NCI-H510A treated with DMSO at 0.1 percent for 48 hours (cell line): ENCODE measurements at regions not wholly inside any gene's neighbourhood (a gene's known extent, or its start where the extent isn't known, plus 50 kb on each side); places are given as distances from the start of the nearest gene placed in this dataset.
"Not testable (repeated sequence)": the region's sequence is repeated elsewhere in the genome, so short reads cannot be mapped to it uniquely, and the experiment has no call there.

Source experiments
- DNase-seq: peaks from one replicate; lab custom pipeline; 2025; lab: John Stamatoyannopoulos, UW

DNA sequence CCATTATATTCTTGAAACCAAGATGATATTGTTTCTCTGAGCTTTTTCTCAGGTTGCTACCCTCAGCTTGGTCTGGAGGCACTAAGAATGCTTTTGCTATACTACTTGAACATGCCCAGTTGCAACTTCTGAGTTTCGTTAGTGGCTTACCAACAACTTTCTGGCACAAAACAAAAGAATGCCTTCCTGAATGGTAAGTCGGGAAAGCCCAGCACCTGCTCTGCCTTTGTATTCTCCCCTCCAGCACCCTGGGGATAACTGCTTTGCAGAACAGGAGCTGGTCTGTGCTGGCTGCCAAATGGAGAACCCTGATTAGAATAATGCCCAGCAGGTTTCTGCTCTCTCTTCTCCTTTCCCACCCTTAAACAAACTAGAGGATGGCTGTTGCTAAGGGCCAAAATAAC lies 149.3 kb downstream of the TGFB2 start:
- no peak for DNase-seq

DNA sequence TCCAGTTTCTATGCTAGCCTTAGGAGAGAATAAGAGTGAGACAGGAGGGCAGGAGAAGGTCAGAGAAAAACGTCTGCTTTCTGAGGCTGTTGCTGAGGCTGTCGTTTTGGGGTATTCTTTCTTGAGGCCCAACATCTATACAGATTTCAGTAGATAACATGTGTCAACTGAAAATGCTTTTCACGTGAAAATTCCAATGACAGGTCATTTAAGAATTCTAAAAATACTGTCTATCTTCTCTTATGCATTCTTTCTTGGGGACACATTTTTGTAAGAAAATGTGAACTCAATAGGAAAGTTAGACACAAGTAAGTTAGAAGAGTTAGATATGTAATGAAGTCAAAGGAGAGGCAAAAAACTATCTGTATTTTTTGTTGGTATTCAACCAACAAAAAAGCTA lies 150.8 kb downstream of the TGFB2 start:
- DNase-seq, result no peak

DNA sequence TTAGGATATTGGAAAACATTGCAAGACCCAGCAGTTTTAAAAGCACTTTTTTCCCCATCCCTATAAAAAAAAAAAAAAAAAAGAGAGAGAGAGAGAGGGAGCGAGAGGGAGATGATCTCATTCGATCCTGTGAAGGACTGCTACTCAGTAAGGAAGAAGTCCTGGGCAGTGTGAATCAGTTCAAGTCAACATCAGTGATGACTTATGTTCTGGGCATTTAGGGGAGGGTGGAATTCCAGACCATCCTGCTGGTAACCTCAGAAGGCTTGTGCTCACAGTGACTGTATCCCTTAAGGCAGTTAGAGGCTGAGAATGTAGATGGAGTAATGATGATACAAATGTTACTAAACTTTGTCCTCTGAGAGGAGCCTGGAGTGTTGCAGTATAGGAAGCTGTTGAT lies 151.4 kb downstream of the TGFB2 start:
- DNase-seq, result no peak

DNA sequence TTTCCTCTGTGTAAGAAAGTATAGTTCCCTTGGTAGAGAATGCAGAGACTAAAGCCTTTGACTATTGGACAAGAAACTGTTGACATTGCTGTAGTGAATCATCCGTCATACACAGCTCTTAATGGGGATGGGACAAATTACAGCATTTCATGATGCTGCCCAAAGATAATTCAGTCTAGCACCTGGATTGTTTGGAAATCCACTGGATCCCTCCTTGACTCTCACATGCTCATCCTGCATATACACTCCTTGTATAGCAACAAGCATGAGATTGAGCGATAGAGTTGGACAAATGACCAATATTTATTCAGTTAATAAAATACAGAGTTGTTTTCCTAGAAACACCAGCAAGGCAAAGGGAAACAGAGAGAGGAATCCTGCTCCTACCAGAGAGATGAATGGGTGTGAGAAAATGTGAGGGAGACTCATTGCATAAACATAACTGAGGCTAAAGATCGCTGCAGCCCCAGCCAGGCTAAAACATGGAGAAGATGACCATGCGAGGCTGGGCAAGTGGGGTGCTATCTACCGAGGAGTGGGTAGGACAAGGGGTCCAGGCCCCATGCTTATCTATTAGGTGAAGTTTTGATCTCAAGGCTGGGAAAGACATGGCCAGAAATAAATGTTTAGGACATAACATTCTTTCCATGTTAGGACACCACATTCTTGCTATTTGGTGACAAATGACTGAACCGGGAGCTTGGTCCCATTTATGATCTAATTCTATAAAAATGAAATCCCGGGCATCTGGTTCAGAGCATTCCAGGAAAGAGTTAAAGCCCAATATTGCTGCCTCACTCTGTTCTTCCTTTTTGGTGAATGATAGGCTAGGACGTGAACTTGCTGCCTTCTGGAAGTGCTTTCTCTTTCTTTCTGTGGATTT lies 153.2 kb downstream of the TGFB2 start:
- DNase-seq, result no peak

DNA sequence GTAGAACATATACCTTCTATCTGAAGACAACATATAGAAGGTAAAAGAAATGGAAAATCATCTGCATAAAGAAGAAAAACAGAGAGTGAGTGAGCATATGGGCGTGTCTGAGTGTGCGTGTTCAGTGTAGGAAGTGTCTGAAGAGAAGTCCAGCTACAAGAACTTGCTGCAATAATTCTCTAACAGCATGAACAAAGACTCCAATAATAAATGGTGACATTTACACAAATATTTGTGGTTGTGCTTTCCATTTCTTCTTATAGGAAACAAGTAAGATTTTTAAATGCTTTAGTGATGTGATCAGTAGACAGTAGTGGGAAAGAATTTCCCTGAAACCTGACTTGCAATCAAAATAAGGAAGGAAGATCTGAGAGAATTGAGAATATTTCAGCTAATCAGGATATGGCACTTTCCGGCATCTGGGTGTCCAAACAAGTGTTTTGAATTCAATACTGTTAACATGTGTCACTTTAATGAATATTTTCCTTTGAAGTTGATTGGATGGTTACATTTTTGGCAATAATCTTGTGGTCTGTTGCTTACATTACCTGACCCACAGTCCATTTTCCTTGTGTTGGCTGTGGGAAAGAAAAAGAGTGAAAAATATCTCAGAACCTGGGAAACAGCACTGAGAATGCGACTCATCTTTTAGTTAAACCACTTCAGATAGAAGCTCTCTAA lies 154.0 kb downstream of the TGFB2 start:
- no peak for DNase-seq

DNA sequence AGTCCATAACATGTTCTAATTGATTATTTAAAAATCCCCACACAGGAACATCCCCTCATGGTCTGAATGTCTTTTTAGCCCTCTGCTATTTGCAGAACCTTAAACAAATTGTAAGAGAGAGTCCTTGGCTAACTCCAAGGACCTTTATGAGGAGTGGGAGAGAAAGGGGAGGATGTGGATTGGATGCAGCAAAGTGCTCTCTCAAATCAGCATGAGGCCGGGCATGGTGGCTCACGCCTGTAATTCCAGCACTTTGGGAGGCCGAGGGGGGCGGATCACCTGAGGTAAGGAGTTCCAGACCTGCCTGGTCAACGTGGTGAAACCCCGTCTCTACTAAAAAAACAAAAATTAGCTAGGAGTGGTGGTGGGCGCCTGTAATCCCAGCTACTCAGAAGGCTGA lies 154.8 kb downstream of the TGFB2 start:
- DNase-seq, result no peak

DNA sequence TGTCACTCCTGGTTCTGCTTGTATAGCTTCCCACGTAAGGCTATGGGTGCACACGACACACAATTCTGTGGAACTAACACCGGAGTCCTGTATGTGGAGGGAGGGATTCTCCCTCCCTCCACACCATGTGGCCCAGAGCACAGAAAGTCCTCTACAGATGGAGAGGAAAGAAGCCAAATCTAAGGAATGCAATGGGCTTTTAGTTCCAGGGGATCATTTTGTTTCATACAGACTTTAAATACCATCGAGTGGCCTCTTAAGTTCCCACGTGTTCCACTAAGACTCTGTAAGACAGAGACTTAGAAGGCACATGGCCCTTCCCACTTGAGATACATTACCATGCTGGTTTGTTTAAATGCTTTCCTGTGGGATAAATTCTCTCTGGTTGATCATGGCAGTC lies 156.0 kb downstream of the TGFB2 start:
- DNase-seq, result no peak

DNA sequence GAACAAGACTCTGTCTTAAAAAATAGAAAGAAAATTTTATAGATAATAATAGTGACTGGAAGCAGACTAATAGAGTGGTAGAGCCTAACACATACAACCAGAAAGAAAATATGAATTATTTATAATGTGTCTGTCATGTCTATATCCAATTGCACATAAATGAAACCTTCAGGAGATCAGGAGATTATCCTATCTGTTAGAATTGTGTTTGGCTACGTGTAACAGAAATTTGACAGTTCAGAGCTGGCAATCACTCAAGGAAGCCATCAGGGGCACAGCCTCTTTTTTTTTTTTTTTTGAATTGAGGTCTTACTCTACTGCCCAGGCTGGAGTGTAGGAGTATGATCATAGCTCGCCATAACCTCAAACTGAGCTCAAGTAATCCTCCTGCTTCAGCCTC lies 157.2 kb downstream of the TGFB2 start:
- DNase-seq, result no peak

DNA sequence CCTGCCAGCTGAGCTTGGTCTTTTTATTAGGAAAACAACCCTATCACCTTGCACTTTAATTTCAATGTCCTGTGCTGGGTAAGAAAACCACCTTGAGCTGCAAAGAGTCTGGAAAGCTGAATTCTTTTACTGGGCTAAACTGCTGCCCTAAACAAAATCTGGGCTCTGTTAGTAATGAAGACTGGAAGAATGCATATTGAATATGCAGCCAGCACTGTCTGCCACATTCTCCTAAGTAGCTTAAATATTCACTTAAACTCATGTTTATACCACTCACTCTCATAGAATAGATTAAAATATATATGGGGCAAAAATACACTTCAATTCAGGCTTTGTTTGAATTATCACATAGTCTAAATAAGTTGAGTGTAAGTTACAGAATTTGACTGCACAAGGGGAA lies 158.0 kb downstream of the TGFB2 start:
- DNase-seq, result no peak

DNA sequence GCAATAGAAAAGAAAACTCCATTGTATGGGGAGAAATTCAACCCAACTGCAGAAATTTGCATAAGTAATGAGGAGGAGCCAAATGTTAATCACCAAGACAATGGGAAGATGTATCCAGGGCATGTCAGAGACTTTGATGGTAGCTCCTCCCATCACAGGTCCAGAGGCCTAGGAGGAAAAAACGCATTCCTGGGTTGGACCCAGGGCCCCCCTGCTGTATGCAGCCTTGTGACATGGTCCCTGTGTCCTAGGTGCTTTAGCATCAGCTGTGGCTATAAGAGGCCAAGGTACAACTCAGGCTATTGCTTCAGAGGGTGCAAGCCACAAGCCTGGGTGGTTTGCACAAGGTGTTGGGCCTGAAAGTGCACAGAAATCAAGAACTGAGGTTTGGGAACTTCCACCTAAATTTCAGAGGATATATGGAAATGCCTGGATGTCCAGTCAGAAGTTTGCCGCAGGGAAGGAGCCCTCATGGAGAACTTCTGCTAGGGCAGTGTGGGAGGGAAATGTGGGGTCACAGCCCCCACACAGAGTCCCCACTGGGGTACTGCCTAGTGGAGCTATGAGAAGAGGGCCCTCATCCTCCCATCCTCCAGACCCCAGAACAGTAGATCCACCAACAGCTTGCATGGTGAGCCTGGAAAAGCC lies 162.3 kb downstream of the TGFB2 start:
- DNase-seq, result no peak

DNA sequence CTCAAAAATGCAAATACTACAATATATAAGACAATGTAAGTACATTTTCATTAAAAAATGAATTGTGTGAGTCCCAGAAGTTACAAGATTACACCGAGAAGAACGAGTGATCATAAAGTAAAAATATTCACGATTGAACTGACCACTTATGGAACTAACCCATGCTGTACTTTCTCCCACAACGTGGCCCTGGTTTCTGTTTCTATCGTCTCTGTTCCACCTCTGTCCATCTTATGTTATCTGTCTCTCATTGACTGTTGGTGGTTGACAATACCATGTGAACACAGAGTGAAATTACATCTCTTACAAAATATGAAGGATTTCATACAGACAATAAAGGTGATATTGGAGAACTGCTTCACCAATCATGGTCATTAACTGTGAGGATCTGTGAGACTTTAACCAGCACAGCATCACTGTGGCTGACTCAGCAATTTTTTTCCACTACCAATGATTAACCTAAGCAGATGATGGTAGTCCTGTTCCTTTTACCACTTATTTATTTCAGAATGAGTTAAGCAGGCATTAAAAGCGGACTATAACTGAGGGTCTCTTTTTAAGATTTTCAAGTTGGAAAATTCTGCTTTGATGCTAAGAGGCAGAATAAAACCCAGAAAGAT lies 165.1 kb downstream of the TGFB2 start:
- no peak for DNase-seq

DNA sequence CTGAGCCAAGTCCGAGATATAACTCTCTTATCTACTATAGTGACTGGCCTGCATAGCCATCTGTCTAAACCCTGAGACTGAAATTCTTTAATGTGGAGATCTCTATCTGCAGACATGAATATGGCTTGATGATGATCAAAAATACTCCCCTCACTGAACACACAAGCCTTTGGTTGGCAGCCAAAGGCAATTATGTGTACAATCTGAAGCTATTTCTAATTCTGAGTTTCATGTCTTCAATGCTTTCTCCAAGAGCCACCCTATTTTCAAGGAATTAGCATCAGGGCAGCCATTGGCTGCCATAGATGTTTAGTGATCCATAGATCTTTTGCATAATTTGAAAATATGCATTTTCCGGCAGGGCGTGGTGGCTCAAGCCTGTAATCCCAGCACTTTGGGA lies 168.2 kb downstream of the TGFB2 start:
- DNase-seq, result no peak

DNA sequence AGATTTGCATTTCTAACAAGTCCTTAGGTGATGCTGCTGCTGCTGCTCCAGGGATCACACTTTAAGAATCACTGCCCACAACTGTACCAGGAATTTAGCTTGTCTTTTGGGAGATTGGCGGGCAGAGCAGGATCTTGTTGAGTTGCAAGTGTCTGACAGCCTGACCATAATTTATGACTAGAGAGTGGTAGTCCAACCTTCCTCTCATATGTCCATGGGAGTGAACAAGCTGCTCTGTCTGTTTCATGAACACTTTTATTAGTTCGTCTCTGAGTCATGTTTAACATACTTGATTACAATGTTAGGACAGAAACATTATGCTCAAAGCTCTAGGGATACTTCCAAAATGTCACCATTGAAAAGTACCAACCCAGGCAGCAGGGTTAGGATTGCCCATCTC lies 169.6 kb downstream of the TGFB2 start:
- no peak for DNase-seq

DNA sequence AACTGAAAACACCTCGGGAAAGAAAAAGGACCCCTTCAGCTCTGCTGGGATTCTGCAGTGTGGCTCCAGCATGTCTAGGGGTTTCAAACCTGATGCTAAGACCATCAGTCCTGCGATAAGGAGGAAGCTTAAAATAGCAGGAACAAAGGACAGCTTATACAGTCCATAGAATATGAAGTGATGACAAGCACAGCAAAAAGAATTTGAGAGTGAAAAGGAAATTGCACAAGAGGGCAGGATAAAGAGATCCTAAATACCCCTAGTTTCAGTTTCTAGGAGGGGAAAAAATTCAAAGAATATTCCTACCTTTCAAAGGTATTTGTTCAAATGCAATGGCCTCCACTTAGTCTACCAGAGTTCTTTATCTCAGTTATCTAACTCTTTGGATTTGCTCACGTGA lies 171.4 kb downstream of the TGFB2 start:
- no peak for DNase-seq

DNA sequence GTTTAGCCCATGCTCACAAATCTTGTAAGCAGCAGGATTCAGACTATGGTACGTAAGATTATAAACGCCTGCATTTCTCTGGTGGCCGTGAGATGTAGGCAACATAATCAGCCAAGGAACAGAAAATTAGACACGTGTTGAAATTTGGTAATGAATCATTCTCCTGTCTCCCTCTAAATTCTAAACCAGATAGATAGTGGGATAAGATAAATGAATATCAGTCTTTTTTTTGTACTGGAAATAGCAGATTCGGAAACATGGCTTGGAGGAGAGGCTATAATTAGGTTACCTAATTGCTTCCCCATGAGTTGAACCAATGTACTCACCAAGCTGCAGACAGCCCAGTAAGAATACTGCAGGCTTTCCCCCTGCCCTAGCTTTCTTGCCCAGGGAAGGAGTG lies 172.3 kb downstream of the TGFB2 start:
- no peak for DNase-seq

DNA sequence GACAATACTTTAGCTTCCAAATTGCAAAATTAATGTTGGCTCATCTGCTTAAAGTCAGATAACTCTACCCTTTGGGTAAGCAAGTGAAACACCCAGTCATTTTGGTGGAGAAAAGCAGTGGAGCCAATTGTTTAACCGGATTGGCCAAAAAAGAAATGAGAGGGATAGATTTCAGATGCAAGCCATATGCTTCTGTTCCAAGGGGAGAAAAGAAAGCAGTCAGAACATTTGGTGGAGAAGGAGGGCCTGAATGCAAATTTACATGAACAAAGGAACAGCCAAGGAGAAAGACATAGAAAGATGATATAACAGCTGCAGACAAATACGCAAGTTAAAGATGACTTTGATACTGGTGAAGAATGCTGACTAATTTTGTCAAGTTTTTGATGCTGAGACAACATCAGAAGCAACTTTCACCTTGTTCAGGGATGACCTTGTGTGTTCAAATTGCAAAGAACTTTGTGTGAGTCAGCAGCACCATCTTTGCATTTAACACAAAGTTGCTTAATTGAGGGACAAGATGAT lies 173.1 kb downstream of the TGFB2 start:
- no peak for DNase-seq

DNA sequence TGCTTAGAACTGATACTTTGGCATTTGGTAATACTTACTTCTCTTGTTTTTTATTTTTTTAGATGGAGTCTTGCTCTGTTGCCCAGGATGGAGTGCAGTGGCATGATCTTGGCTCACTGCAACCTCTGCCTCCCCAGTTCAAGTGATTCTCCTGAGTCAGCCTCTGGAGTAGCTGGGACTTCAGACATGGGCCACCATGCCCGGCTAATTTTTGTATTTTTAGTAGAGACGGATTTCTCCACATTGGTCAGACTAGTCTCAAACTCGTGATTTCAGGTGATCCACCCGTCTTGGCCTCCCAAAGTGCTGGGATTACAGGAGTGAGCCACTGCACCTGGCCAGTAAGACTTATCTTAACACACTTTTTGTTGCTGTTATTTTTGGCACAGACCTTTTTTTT lies 175.5 kb downstream of the TGFB2 start:
- not testable (repeated sequence) for DNase-seq

DNA sequence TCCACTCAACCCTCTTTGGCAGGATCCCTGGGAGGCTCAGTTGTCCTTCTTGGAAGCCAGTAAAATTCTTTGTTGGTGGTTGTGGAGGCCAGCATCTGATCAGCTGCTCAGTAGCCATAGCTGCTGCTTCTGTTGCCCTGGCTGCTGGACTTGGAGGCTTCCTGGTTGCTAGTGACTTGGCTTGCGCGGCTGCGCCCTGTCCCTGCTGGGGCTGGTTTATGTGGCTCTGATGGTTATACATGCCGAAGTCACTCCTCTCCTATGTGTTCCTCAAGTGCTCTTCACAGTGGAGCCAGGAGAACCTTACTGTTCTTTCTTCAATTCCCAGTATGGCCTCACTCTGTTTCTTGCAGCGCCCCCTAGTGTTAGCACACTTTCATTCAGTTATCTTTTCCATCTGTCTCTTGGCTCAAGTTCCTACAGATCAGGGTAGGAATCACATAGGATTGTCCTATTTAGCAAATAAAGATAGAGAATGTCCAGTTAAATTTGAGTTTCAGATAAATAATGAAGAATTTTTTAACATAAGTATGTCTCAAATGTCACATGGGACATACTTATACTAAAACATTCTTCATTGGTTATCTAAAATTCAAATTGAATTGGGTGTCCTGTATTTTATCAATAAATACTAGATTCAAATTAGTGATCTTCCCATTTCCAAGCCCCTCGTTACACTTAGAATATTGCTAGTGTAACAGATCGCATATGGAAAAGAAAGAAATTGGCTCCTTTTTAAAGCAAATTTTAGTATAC lies 176.5 kb downstream of the TGFB2 start:
- DNase-seq, result peak; percentile 48

DNA sequence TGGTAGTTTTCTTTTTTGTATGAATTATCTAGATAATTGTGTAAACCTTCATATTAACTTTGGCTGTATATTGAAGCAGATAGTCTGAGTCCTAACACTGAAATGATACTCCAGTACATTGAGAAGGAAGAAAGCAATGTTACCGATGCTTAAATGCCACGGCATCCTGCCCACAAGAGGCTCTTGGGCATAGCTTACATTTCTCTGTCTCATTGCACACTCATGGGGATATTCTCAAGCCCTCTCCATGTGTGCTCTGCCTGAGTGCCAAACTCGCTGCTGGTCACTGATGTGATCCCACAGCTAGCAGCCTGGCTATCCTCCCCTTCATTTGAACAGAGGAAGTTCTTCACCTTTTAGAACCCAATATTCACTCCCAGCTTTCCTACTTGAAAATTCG lies 179.4 kb downstream of the TGFB2 start:
- DNase-seq, result no peak

DNA sequence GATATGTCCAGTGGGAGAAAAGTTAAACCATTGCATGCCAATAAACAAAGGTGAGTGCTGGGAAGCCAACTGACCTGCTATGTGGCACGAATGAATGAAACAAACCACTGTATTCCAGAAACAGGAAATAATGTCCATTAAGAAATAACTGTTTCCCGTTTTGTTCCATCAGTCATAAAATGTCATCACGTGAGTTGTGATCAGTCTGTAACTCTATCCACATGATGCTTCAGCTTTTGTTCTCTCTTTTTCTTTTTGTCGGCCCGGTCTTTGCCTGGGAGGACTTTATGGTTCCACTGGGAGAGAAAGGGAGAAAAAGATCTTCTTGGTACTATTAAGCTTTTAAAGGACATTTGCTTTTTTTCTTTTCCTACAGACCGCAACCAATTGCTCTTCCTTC lies 179.9 kb downstream of the TGFB2 start:
- DNase-seq, result no peak

DNA sequence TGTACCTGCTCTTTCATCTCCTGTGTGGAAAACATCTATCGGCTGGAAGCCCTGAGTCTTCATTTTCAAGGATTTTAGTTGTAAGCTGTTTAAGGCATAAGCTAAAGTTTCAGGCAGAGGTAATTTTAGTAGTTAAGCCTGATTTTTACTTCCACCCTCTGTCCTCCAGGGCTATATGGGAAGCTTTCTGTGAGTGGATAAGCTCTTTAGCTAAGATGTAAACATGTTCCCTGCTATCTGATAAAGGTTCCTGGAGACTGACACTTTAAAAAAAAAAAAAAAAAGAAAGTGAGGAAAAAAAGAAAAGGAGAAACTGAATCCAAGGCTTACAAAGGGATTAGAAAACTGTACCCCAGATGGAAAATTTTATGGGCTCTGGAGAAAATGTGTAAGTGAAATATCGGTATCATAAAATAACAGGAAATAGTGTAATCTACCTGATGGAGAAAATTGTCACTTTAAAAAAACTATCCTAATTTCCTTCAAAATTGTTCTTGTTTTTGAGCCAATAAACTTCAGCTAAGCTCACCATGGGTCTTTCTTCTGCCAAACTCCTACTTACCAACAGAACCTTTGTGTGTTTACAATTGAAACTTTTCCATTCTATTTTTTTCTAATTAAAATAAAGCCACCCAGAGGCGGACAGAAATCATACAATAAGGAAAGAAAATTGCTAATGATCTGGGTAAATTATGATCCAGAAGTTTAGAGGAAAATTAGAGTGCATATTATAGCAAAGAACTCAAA lies 180.5 kb downstream of the TGFB2 start:
- no peak for DNase-seq
